ENCODE measurements at regions not wholly inside any gene's neighbourhood (a gene's known extent, or its start where the extent isn't known, plus 50 kb on each side); places are given as distances from the start of the nearest gene placed in this dataset.
"Not testable (repeated sequence)": the region's sequence is repeated elsewhere in the genome, so short reads cannot be mapped to it uniquely, and the experiment has no call there.

- no peak for DNase-seq
These were observed 179.9 kb upstream of the NETO1 start for GRCh38 chr18:73047688-73048087.

- no peak for DNase-seq
These were observed 177.2 kb upstream of the NETO1 start for GRCh38 chr18:73045037-73045436.

- DNase-seq: no peak
These were observed 175.8 kb upstream of the NETO1 start for GRCh38 chr18:73043611-73044010.

GRCh38 chr18:73043211-73043610 lies 175.4 kb upstream of the NETO1 start:
- DNase-seq: no peak

GRCh38 chr18:73040247-73040646 lies 172.5 kb upstream of the NETO1 start:
- no peak for DNase-seq

- no peak for DNase-seq
These were observed 170.5 kb upstream of the NETO1 start for GRCh38 chr18:73038336-73038735.

GRCh38 chr18:73023975-73024374 lies 156.2 kb upstream of the NETO1 start:
- no peak for DNase-seq

GRCh38 chr18:73009691-73010090 lies 141.9 kb upstream of the NETO1 start:
- DNase-seq: no peak

- no peak for DNase-seq
These were observed 140.1 kb upstream of the NETO1 start for GRCh38 chr18:73007915-73008308.

GRCh38 chr18:73007195-73007914 lies 139.6 kb upstream of the NETO1 start:
- no peak for DNase-seq

- DNase-seq: no peak
These were observed 138.5 kb upstream of the NETO1 start for GRCh38 chr18:73006331-73006730.

GRCh38 chr18:73004260-73004659 lies 136.5 kb upstream of the NETO1 start:
- no peak for DNase-seq

- no peak for DNase-seq
These were observed 132.3 kb upstream of the NETO1 start for GRCh38 chr18:72999971-73000607.

- DNase-seq: no peak
These were observed 127.8 kb upstream of the NETO1 start for GRCh38 chr18:72995558-72995957.

- DNase-seq: no peak
These were observed 125.5 kb upstream of the NETO1 start for GRCh38 chr18:72993250-72993649.

- no peak for DNase-seq
These were observed 123.6 kb upstream of the NETO1 start for GRCh38 chr18:72991379-72991778.

- DNase-seq: not testable (repeated sequence)
These were observed 119.8 kb upstream of the NETO1 start for GRCh38 chr18:72987570-72987969.

GRCh38 chr18:72986103-72986502 lies 118.3 kb upstream of the NETO1 start:
- no peak for DNase-seq

GRCh38 chr18:72985686-72986085 lies 117.9 kb upstream of the NETO1 start:
- no peak for DNase-seq

GRCh38 chr18:72984290-72984689 lies 116.5 kb upstream of the NETO1 start:
- no peak for DNase-seq

- DNase-seq: no peak
These were observed 106.1 kb upstream of the NETO1 start for GRCh38 chr18:72973841-72974240.

- DNase-seq: no peak
These were observed 97.8 kb upstream of the NETO1 start for GRCh38 chr18:72965616-72966015.

- DNase-seq: not testable (repeated sequence)
These were observed 90.4 kb upstream of the NETO1 start for GRCh38 chr18:72958195-72958594.

- DNase-seq: no peak
These were observed 80.7 kb upstream of the NETO1 start for GRCh38 chr18:72948439-72948838.

- no peak for DNase-seq
These were observed 75.0 kb upstream of the NETO1 start for GRCh38 chr18:72942766-72943165.
